ENCODE measurements at regions not wholly inside any gene's neighbourhood (a gene's known extent, or its start where the extent isn't known, plus 50 kb on each side); places are given as distances from the start of the nearest gene placed in this dataset.

- H3K23me2 ChIP-seq (ENCODE audit: insufficient read length, low read depth, low read length, poor library complexity, severe bottlenecking), result no peaks in the 10 kb centered on the region
- no peak overlapping the region for H4K91ac ChIP-seq (ENCODE audit: insufficient read length, low read depth, low read length)
- no peak overlapping the region for H3K4me2 ChIP-seq (ENCODE audit: insufficient read depth, insufficient read length, low read length)
- H3K27ac ChIP-seq (ENCODE audit: insufficient read length, low read depth, low read length), result no peak overlapping the region
- H4K8ac ChIP-seq (replicated peaks; ENCODE audit: insufficient read length, low read depth, low read length), result no peak overlapping the region
- DNase-seq, result no peak
- no CpG with 5 or more reads among the region's 3 CpGs for WGBS (ENCODE audit: extremely low coverage, insufficient read length, low lambda C conversion rate)
- no peaks in the 10 kb centered on the region for H3K79me2 ChIP-seq (ENCODE audit: insufficient read depth, low read length)
- no peak overlapping the region for H4K5ac ChIP-seq (ENCODE audit: insufficient read length, low read depth, low read length)
- Mint-ChIP-seq H3K4me3 (no peak overlapping the region), H3K9me3 (peaks cover 2 to 67% of the 10 kb centered on the region in 2 experiments; a peak in 4 of 5 replicates), H3K27me3 (ENCODE audit: low read depth) (peaks cover 4% of the 10 kb centered on the region), H3K36me3 (ENCODE audit: insufficient read depth in 1 of 3, low read depth in 3 of 3) (peaks cover 0 to 2% (median 0%) of the 10 kb centered on the region in 3 experiments; a peak in 2 of 7 replicates), H3K4me1 (peaks cover 10 to 11% of the 10 kb centered on the region in 2 experiments), H3K27ac (no peak overlapping the region)
- no peaks in the 10 kb centered on the region for H3K9me3 ChIP-seq (ENCODE audit: control insufficient read depth, low read depth, low read length)
- no peak overlapping the region for H3K56ac ChIP-seq (ENCODE audit: insufficient read length, low read depth, low read length)
- no peak overlapping the region for H3K14ac ChIP-seq (ENCODE audit: insufficient read depth, low read length)
- no peak overlapping the region for H2BK15ac ChIP-seq (ENCODE audit: low read depth, low read length)
- H2BK12ac ChIP-seq (ENCODE audit: insufficient read length, low read depth, low read length), result no peak overlapping the region
- H2BK5ac ChIP-seq (ENCODE audit: insufficient read length, low read length), result no peak overlapping the region
- H2BK120ac ChIP-seq (ENCODE audit: low read depth, low read length, poor library complexity, severe bottlenecking), result no peak overlapping the region
- no peak overlapping the region for H2BK20ac ChIP-seq (ENCODE audit: low read depth, low read length, poor library complexity, severe bottlenecking)
- H3K27me3 ChIP-seq (ENCODE audit: insufficient read depth, low read length), result no peaks in the 10 kb centered on the region
- H2AFZ ChIP-seq (ENCODE audit: low read length), result no peak overlapping the region
- no peak overlapping the region for H2AK5ac ChIP-seq (ENCODE audit: insufficient read length, low read length)
- no peaks in the 10 kb centered on the region for H4K20me1 ChIP-seq (ENCODE audit: control insufficient read depth, insufficient read depth, insufficient read length)
- H3K23ac ChIP-seq (ENCODE audit: insufficient read length, low read depth, low read length), result no peak overlapping the region
- TF ChIP-seq CTCF (conservative IDR thresholded peaks at IDR 0.05), result no peak
- no peak overlapping the region for H3T11ph ChIP-seq (ENCODE audit: low read length)
- H3K4me1 ChIP-seq (ENCODE audit: insufficient read depth, low read length), result 0 out of 2 replicates have a peak, but pooled peaks cover 2% of the 10 kb centered on the region
- H3K4ac ChIP-seq (ENCODE audit: low read depth, low read length), result no peak overlapping the region
- H3K9ac ChIP-seq (ENCODE audit: extremely low read depth, insufficient read length, low read length), result no peak overlapping the region
- no peak overlapping the region for H3K18ac ChIP-seq (ENCODE audit: insufficient read length, low read depth, low read length)
- H3K79me1 ChIP-seq (ENCODE audit: insufficient read depth, low read depth, low read length, poor library complexity, severe bottlenecking), result no peaks in the 10 kb centered on the region
Measured at GRCh38 chrX:134746410-134746785, 50.6 kb downstream of the PABIR2 start.

Measured in H9 (cell line).